ENCODE measurements at regions not wholly inside any gene's neighbourhood (a gene's known extent, or its start where the extent isn't known, plus 50 kb on each side); places are given as distances from the start of the nearest gene placed in this dataset.
"Not testable (repeated sequence)": the region's sequence is repeated elsewhere in the genome, so short reads cannot be mapped to it uniquely, and the experiment has no call there.

- TF ChIP-seq CTCF, POLR2AphosphoS5, POLR2A, EP300 (IDR thresholded peaks at IDR 0.05): not testable (repeated sequence)
These were observed 90.5 kb upstream of the MAP3K1 start for GRCh38 chr5:56724857-56725256.

Data from upper lobe of left lung (tissue), 4 donors.